ENCODE measurements at regions not wholly inside any gene's neighbourhood (a gene's known extent, or its start where the extent isn't known, plus 50 kb on each side); places are given as distances from the start of the nearest gene placed in this dataset.

- peak; percentile 80 for TF ChIP-seq ZBTB40 (IDR thresholded peaks at IDR 0.05; ENCODE audit: borderline replicate concordance)
- TF ChIP-seq E2F4 (IDR thresholded peaks at IDR 0.05; ENCODE audit: low read depth, low read length), result no peak
- peak; percentile 100 for TF ChIP-seq TBL1XR1 (IDR thresholded peaks at IDR 0.05; ENCODE audit: low read depth, low read length)
- 0 out of 2 replicates have a peak, but pooled peaks have one; percentile 28 for TF ChIP-seq NR2C1 (IDR thresholded peaks at IDR 0.05)
- TF ChIP-seq PKNOX1 (IDR thresholded peaks at IDR 0.05), result peak; percentile 82
- TF ChIP-seq HDAC2 (IDR thresholded peaks at IDR 0.05), result no peak
- TF ChIP-seq ZZZ3 (IDR thresholded peaks at IDR 0.05; ENCODE audit: control insufficient read depth, insufficient read length, low read depth), result no peak
- TF ChIP-seq, protein P1, sequence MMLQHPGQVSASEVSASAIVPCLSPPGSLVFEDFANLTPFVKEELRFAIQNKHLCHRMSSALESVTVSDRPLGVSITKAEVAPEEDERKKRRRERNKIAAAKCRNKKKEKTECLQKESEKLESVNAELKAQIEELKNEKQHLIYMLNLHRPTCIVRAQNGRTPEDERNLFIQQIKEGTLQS (IDR thresholded peaks at IDR 0.05; ENCODE audit: borderline replicate concordance, extremely low read depth, low read depth, low read length), result no peak
- peak; percentile 99 for TF ChIP-seq MEF2B (IDR thresholded peaks at IDR 0.05; ENCODE audit: partially characterized antibody, poor library complexity, severe bottlenecking)
- no peak for TF ChIP-seq MAX (IDR thresholded peaks at IDR 0.05; ENCODE audit: low read depth, low read length)
- peak; percentile 82 to 85 for TF ChIP-seq BHLHE40 (IDR thresholded peaks at IDR 0.05; ENCODE audit: borderline replicate concordance in 1 of 2, low read depth in 2 of 2, low read length in 1 of 2)
- TF ChIP-seq ETV6 (conservative IDR thresholded peaks at IDR 0.05 in 1 of 2, IDR thresholded peaks at IDR 0.05 in 1 of 2; ENCODE audit: borderline replicate concordance in 1 of 2, low read depth in 1 of 2), result peak in 1 of 2 experiments; percentile 98; a peak in 2 of 4 replicates
- no peak for TF ChIP-seq NFYA (IDR thresholded peaks at IDR 0.05; ENCODE audit: borderline replicate concordance, low read depth, low read length)
- TF ChIP-seq SREBF2 (IDR thresholded peaks at IDR 0.05; ENCODE audit: low read length), result no peak
- TF ChIP-seq YBX1 (IDR thresholded peaks at IDR 0.05), result no peak
- peak; percentile 88 for TF ChIP-seq SP1 (IDR thresholded peaks at IDR 0.05; ENCODE audit: low read depth, low read length)
- TF ChIP-seq, protein P2, sequence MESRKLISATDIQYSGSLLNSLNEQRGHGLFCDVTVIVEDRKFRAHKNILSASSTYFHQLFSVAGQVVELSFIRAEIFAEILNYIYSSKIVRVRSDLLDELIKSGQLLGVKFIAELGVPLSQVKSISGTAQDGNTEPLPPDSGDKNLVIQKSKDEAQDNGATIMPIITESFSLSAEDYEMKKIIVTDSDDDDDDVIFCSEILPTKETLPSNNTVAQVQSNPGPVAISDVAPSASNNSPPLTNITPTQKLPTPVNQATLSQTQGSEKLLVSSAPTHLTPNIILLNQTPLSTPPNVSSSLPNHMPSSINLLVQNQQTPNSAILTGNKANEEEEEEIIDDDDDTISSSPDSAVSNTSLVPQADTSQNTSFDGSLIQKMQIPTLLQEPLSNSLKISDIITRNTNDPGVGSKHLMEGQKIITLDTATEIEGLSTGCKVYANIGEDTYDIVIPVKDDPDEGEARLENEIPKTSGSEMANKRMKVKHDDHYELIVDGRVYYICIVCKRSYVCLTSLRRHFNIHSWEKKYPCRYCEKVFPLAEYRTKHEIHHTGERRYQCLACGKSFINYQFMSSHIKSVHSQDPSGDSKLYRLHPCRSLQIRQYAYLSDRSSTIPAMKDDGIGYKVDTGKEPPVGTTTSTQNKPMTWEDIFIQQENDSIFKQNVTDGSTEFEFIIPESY (IDR thresholded peaks at IDR 0.05), result no peak
- no peak for TF ChIP-seq SUZ12 (IDR thresholded peaks at IDR 0.05; ENCODE audit: unreplicated experiment)
- no peak for TF ChIP-seq ESRRA (IDR thresholded peaks at IDR 0.05; ENCODE audit: low read length)
- peak; percentile 78 for TF ChIP-seq CHD4 (IDR thresholded peaks at IDR 0.05)
Measured at GRCh38 chr13:42377640-42378382, 105.9 kb downstream of the AKAP11 start (continued).
